ENCODE measurements at regions not wholly inside any gene's neighbourhood (a gene's known extent, or its start where the extent isn't known, plus 50 kb on each side); places are given as distances from the start of the nearest gene placed in this dataset.
A peak's percentile ranks its signal among the peaks of the same experiment; 100 is the strongest.

DNA sequence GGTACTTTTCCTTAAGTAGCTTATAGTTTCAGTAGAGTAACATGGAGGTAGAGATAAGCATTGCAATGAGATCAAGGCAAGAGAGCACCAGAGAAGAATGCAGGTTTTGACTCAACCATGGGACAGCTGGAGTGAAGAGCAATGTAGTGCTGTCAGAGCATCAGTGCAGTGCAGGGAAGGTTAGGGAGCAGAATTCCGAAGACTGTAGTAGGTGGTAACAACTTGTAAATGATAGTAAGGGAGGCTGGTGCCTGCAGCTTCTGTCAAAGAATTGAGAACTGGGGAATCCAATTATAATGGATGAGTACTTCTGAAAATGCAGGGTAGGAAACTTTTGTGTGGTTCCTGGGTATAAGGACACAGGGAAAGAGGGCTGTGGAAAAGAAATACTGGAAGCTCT is 183.2 kb downstream of the KCNS3 start:
- no peak for DNase-seq (ENCODE audit: low spot score)
- H3K27ac ChIP-seq: no peak overlapping the region
- no peak for TF ChIP-seq CTCF (conservative IDR thresholded peaks at IDR 0.05; ENCODE audit: low read depth)
- POLR2A ChIA-PET (ENCODE audit: low non-redundant PET): no interaction called here
- CTCF ChIA-PET: interaction anchor here (0.7 kb wide), 2 partner anchors 19 to 35 kb away, joined by 3 to 4 read pairs; no protein-coding TSS in a partner anchor

DNA sequence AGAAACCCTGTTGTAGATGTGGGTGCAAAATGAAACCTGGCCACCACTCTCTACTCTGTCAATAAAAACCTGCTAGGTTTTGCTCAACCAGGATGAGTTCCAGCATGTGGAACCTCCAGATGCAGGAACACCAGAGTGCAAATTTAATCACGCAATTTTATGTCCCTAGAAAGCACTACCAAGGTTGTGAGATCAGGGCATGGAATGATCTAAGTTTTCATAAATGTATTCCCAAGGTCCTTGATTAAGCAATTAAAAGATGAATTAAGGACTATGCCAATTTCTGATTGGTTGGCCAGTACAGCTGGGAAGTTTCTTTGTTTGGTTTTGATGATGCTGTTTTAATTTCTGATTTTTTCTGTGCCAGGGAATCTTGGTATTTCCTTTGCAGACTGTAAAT is 179.2 kb downstream of the KCNS3 start:
- no peak for TF ChIP-seq CTCF (conservative IDR thresholded peaks at IDR 0.05; ENCODE audit: low read depth)
- POLR2A ChIA-PET (ENCODE audit: low non-redundant PET): no interaction called here
- CTCF ChIA-PET: no interaction called here
- H3K27ac ChIP-seq: no peak overlapping the region
- no peak for DNase-seq (ENCODE audit: low spot score)

DNA sequence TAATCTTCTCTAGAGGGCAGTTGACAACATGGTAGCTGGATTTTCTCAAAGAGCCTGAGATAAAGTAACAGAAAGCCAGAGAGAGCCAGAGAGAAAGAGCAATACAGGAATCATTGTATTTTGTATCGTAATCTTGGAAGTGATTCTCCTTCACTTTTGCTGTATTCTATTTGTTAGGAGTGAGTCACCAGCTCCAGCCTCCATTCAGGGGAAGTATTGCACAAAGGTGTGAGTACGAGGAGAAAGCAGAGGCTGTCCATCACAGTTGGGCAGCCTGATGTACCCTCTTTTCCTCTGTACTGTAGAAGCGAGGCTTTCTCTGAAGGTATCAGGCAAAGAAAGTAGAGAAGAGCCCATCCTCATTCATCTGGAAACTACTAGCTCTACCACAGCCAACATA is 176.8 kb downstream of the KCNS3 start:
- ChIA-PET CTCF (no interaction called here), POLR2A (ENCODE audit: low non-redundant PET) (no interaction called here)
- TF ChIP-seq CTCF (conservative IDR thresholded peaks at IDR 0.05; ENCODE audit: low read depth): no peak
- no peak overlapping the region for H3K27ac ChIP-seq
- peak; percentile 12 for DNase-seq (ENCODE audit: low spot score)

- ChIA-PET POLR2A (ENCODE audit: low non-redundant PET) (no interaction called here), CTCF (interaction anchor here (1.1 kb wide), 1 partner anchor 68 kb away, joined by 4 read pairs; no protein-coding TSS in a partner anchor)
- no peak for TF ChIP-seq CTCF (conservative IDR thresholded peaks at IDR 0.05; ENCODE audit: low read depth)
- no peak overlapping the region for H3K27ac ChIP-seq
- DNase-seq (ENCODE audit: low spot score): no peak
Observed at GRCh38 chr2:18050001-18050400, 171.5 kb downstream of the KCNS3 start.

DNA sequence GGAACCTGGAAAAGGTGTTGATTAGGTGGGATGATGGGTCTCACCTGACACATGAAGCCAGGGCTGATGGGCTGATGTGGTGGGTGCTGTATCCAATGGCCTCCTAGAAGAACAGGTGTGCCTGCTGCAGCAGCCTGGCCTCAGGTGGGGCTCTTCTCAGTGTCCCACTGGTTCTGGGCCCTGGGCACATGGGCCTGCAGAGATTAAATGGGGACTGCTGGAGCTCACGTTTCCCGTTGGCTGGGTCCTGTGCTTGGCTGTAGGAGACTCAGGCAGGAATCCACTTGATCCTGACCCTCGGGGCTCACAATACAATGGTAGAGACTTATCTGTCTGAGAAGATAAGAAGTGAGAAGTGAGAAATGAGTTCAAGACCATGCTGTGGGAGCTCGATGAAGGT is 170.9 kb downstream of the KCNS3 start:
- TF ChIP-seq CTCF (conservative IDR thresholded peaks at IDR 0.05; ENCODE audit: low read depth): no peak
- no peak for DNase-seq (ENCODE audit: low spot score)
- ChIA-PET POLR2A (ENCODE audit: low non-redundant PET) (no interaction called here), CTCF (no interaction called here)
- H3K27ac ChIP-seq: no peak overlapping the region; the same call in 1 of the 2 replicates

DNA sequence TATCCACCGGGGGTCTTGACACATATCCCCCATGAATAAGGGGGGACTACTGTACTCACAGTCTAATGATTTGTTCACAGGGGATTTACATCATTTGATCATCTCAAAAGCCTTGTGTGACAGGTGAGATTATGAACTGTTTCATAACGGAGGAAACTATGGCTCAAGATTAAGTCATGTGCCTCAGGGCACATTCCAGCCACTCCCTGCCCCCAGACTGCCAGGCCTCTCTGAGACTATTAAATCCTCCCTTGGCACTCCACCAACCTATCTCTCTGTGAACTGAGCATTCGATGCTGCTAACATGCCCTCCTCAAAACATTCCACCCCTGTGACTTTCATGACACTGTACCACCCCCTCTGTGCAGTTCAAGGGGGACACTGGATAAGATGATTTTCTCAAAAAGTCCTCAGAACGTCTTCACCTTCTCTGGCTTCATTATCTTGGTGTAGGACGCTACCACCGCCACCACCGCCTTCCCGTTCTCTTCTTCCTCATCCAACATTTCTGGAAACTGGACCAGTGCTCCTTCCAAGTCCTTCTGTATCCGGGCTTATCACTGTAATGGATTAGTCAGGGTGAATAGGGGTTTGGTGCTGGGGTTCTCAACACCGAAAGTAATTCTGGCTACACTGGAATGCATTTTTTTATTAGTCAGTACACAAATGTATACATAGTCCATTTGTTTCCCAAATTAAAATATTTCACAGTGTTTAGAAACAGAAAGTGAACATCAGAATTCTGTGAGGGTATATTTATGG is 169.6 kb downstream of the KCNS3 start:
- peak overlapping the region; percentile 74 for H3K27ac ChIP-seq
- peak; percentile 89 for DNase-seq (ENCODE audit: low spot score)
- POLR2A ChIA-PET (ENCODE audit: low non-redundant PET): no interaction called here
- CTCF ChIA-PET: no interaction called here
- TF ChIP-seq CTCF (conservative IDR thresholded peaks at IDR 0.05; ENCODE audit: low read depth): no peak
